Colon (tissue), 2 donors: ENCODE measurements at regions not wholly inside any gene's neighbourhood (a gene's known extent, or its start where the extent isn't known, plus 50 kb on each side); places are given as distances from the start of the nearest gene placed in this dataset.

ENCODE experiments used
- FAIRE-seq: peaks from 2 replicates; lab custom pipeline; 2012; peaks lifted over from hg19 to GRCh38; lab: Jason Lieb, UNC
- donor health status: control.
- donor health status: control.

DNA sequence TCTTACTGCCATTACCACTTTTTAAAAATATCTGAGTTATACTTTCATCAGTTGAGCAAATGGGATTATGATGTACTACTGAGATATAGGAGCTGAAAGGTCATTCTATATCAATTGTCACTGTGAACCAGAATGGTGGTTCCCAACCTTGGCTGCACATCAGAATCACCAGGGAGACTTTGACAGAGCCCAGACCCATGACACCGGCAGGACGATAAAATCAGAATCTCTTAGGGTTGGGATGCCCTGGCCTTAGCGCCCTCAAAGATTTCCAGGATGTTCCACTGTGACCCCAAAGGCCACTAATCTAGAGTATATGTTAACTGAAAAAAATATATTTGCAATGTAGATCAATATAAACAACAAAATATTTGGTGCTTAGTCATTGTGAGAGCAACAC is 355.1 kb downstream of the LIG4 start:
- FAIRE-seq: no peak

- no peak for FAIRE-seq
Measured at GRCh38 chr13:107854880-107855279, 360.5 kb downstream of the LIG4 start.

GRCh38 chr13:107852072-107852471 is 363.3 kb downstream of the LIG4 start:
- FAIRE-seq: no peak

GRCh38 chr13:107851670-107852069 is 363.7 kb downstream of the LIG4 start:
- no peak for FAIRE-seq

- no peak for FAIRE-seq
Measured at GRCh38 chr13:107847406-107847805, 367.9 kb downstream of the LIG4 start.

GRCh38 chr13:107846642-107847041 is 368.7 kb downstream of the LIG4 start:
- no peak for FAIRE-seq

- no peak for FAIRE-seq
Measured at GRCh38 chr13:107845911-107846310, 369.4 kb downstream of the LIG4 start.

DNA sequence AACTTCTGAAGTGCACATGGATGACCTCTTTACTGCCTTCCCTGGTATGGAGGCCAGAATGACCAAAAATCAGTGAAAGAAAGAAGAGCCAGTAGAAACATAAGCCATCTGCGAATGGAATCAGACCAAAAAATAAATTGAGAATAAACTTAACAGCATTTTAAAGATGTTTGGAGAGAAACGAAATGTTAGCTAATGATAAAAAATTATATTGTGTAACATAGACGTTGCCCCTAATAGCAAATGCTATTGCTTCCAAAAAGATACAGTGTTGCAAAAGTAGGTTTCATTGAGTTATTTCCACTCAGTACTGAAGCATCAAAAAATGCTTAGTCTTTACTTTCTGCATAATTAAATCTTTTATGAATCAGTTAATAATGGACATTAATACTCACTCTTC is 371.7 kb downstream of the LIG4 start:
- FAIRE-seq: no peak

- FAIRE-seq: no peak
Measured at GRCh38 chr13:107843281-107843680, 372.1 kb downstream of the LIG4 start.

DNA sequence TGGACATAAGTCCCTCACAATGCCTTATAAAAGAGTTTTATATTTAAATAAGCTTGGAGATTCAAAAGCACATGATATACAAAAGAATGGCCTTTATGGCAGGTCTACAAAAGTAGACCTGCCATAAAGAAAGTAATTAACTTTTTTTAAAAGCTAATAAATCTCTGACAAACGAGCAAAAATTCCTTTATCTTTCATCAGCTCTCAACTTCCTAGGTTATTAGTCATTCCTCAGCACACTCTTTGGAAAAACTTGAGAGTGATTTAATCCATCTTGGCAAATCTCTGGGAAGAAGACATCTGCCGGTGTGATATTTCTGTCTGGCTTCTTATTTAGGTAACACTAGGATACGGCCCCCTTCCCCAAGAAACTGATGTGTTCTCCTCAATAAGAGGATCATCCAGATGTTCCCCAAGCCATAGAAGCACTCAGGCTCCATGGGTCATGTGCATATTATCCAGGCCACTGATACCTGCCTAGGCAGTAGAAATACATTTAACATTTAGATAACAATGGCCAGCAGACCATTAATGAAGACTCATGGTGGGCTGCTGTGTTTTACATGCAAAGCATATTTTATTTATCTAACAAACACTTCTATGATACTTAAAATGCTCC is 372.7 kb downstream of the LIG4 start:
- no peak for FAIRE-seq

- no peak for FAIRE-seq
Measured at GRCh38 chr13:107838588-107839161, 376.7 kb downstream of the LIG4 start.

GRCh38 chr13:107836685-107837084 is 378.7 kb downstream of the LIG4 start:
- no peak for FAIRE-seq

- FAIRE-seq: no peak
Measured at GRCh38 chr13:107835339-107836018, 379.9 kb downstream of the LIG4 start.

GRCh38 chr13:107834717-107835116 is 380.6 kb downstream of the LIG4 start:
- FAIRE-seq: no peak

DNA sequence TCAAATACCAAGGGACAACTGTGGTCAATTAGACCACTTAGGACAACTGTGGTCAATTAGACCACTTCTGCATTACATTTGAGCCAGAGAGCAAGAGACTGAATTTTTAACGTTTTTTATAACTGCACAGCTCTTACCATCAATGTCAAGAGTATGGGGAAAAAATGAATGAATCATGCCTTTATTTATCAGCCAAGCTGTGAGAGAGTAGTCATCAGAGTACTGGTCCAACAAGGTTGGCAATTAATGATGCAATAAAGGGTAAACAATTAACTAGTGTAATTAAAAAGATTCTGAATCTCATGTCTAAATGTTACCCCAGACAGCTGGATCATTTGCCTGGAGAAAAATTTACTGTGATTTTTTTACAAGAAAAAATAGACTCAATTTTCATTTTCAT is 381.1 kb downstream of the LIG4 start:
- FAIRE-seq: no peak

GRCh38 chr13:107832500-107833100 is 382.7 kb downstream of the LIG4 start:
- no peak for FAIRE-seq

GRCh38 chr13:107830804-107831203 is 384.5 kb downstream of the LIG4 start:
- no peak for FAIRE-seq

GRCh38 chr13:107827840-107828549 is 387.3 kb downstream of the LIG4 start:
- no peak for FAIRE-seq

- no peak for FAIRE-seq
Measured at GRCh38 chr13:107824635-107825034, 390.7 kb downstream of the LIG4 start.

DNA sequence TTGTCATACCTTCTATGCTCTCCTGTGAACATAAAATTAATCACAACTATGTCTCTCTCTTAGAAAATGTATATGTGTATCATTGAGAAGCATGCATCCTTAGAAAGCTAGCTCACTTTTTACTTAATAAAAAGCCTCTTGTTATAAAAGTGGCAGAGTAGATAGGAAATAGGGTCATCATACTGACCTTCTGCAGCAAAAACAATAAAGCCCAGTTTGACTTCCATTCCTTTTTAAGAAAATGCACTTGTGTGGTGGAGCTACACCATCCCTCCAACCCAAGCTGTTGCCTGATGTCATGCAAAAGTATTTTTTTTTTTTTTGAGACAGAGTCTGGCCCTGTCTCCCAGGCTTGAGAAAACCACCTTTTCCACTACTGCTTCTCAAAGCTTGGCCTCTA is 393.3 kb downstream of the LIG4 start:
- no peak for FAIRE-seq

- FAIRE-seq: no peak
Measured at GRCh38 chr13:107821492-107821891, 393.8 kb downstream of the LIG4 start.

DNA sequence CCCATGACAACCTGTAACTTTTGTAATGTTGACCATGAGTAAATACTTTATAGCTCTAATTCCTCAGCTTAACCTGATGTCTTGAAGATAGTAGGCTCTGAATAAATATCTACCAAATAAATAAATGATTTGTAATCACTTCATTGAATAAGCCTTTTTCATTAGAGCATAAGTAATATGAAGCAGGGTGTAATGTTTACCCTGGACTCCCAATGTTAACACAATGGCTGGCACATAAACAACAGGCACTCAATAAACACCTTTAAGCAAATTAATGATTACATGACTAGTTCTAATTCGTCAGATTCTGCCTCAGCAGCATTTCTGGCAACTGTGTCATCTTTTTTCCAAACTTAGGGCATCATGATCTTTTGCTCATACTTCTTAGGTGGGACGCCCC is 396.3 kb downstream of the LIG4 start:
- FAIRE-seq: no peak
